RKO (cell line): ENCODE measurements at regions not wholly inside any gene's neighbourhood (a gene's known extent, or its start where the extent isn't known, plus 50 kb on each side); places are given as distances from the start of the nearest gene placed in this dataset.
A peak's percentile ranks its signal among the peaks of the same experiment; 100 is the strongest.

ENCODE experiments used
- DNase-seq: peaks from one replicate; pipeline ENCODE4 v3.0.0-alpha.2; 2016; ENCODE audit warnings: low spot score

- no peak for DNase-seq
These were observed 150.2 kb downstream of the MACROH2A1 start for GRCh38 chr5:135248801-135249231.

GRCh38 chr5:135246923-135247795 is 151.9 kb downstream of the MACROH2A1 start:
- peak; percentile 89 for DNase-seq

GRCh38 chr5:135246605-135246922 is 152.5 kb downstream of the MACROH2A1 start:
- no peak for DNase-seq

GRCh38 chr5:135245521-135246499 is 153.2 kb downstream of the MACROH2A1 start:
- DNase-seq, result no peak

- no peak for DNase-seq
These were observed 154.4 kb downstream of the MACROH2A1 start for GRCh38 chr5:135244620-135245021.

- DNase-seq, result no peak
These were observed 155.3 kb downstream of the MACROH2A1 start for GRCh38 chr5:135243556-135244285.

- no peak for DNase-seq
These were observed 156.0 kb downstream of the MACROH2A1 start for GRCh38 chr5:135242866-135243555.

GRCh38 chr5:135242021-135242865 is 156.8 kb downstream of the MACROH2A1 start:
- peak; percentile 15 for DNase-seq

- no peak for DNase-seq
These were observed 157.5 kb downstream of the MACROH2A1 start for GRCh38 chr5:135241536-135241935.

GRCh38 chr5:135240781-135241360 is 158.2 kb downstream of the MACROH2A1 start:
- no peak for DNase-seq

- no peak for DNase-seq
These were observed 158.8 kb downstream of the MACROH2A1 start for GRCh38 chr5:135240283-135240633.

- DNase-seq, result no peak
These were observed 159.4 kb downstream of the MACROH2A1 start for GRCh38 chr5:135239453-135240282.

GRCh38 chr5:135238622-135239452 is 160.2 kb downstream of the MACROH2A1 start:
- no peak for DNase-seq

- DNase-seq, result no peak
These were observed 161.3 kb downstream of the MACROH2A1 start for GRCh38 chr5:135237748-135238103.

- no peak for DNase-seq
These were observed 161.9 kb downstream of the MACROH2A1 start for GRCh38 chr5:135236908-135237747.

- no peak for DNase-seq
These were observed 162.7 kb downstream of the MACROH2A1 start for GRCh38 chr5:135236228-135236907.
